SK-N-SH (cell line): ENCODE measurements at regions not wholly inside any gene's neighbourhood (a gene's known extent, or its start where the extent isn't known, plus 50 kb on each side); places are given as distances from the start of the nearest gene placed in this dataset.

ENCODE experiments used
- CTCF ChIA-PET: fragments of 300-600, 350-600 bp; formaldehyde crosslinking; extraction: SDS; loops from one replicate; lab custom pipeline; 2021; lab: Yijun Ruan, JAX
- POLR2A ChIA-PET: fragments of 350-600 bp; sonication (Branson Sonifier 250); formaldehyde crosslinking; extraction: SDS; loops from one replicate; lab custom pipeline; 2020; ENCODE audit warnings: antibody characterized with exemption, inconsistent platforms; lab: Yijun Ruan, JAX
- DNase-seq: peaks from one replicate; pipeline ENCODE4 v3.0.0; 2012
- H2AFZ ChIP-seq: fragments of 200-600 bp; sonication (generic); 2 replicates; pipeline ENCODE4 v1.8.1; 2016; ENCODE audit warnings: antibody characterized with exemption, mild to moderate bottlenecking, low read depth
- H3F3A ChIP-seq: fragments of 200-600 bp; sonication (generic); replicated peaks from 2 replicates; pipeline ENCODE3; 2016; ENCODE audit warnings: antibody characterized with exemption, mild to moderate bottlenecking; ENCODE audit not compliant: insufficient read depth
- H3K27ac ChIP-seq, 2 experiments: fragments of 200-500 bp in 1 of 2; fragments of 200-600 bp in 1 of 2; sonication (Bioruptor generic) in 1 of 2; sonication (generic), shearing (Covaris generic) in 1 of 2; 2 replicates each; pipeline versions ENCODE4 v1.5.1 to v1.6.1; 2014 to 2016; ENCODE audit warnings: low read depth in 2 of 2, inconsistent platforms in 1 of 2, low read length in 1 of 2, mild to moderate bottlenecking in 1 of 2, mixed read lengths in 1 of 2
- H3K27me3 ChIP-seq: fragments of 200-600 bp; sonication (generic), shearing (Covaris generic); 2 replicates; pipeline ENCODE4 v1.6.1; 2016; ENCODE audit warnings: mixed run types; ENCODE audit not compliant: insufficient read depth
- H3K36me3 ChIP-seq, 2 experiments: fragments of 200-500 bp in 1 of 2; fragments of 200-600 bp in 1 of 2; sonication (Bioruptor generic) in 1 of 2; sonication (generic) in 1 of 2; replicated peaks in 1 of 2; 2 replicates each; pipeline versions ENCODE3 to v1.5.1; 2014 to 2016; ENCODE audit warnings: low read length in 1 of 2, mild to moderate bottlenecking in 1 of 2; ENCODE audit not compliant: insufficient read depth in 2 of 2, control insufficient read depth in 1 of 2
- H3K4me1 ChIP-seq, 2 experiments: fragments of 200-500 bp in 1 of 2; fragments of 200-600 bp in 1 of 2; sonication (Bioruptor generic) in 1 of 2; sonication (generic), shearing (Covaris generic) in 1 of 2; 2 replicates each; pipeline versions ENCODE4 v1.5.1 to v1.6.1; 2014 to 2016; ENCODE audit warnings: low read depth in 1 of 2, low read length in 1 of 2, mixed run types in 1 of 2; ENCODE audit not compliant: insufficient read depth in 2 of 2, control insufficient read depth in 1 of 2
- H3K4me2 ChIP-seq: fragments of 200-600 bp; sonication (generic), shearing (Covaris generic); 2 replicates; pipeline ENCODE4 v1.6.1; 2017; ENCODE audit warnings: mixed run types
- H3K4me3 ChIP-seq, 2 experiments: fragments of 200-500 bp in 1 of 2; fragments of 200-600 bp in 1 of 2; sonication (Bioruptor generic) in 1 of 2; sonication (generic), shearing (Covaris generic) in 1 of 2; 2 replicates each; pipeline versions ENCODE4 v1.5.1 to v1.8.1; 2014 to 2016; ENCODE audit warnings: low read depth in 2 of 2, inconsistent platforms in 1 of 2, low read length in 1 of 2, mild to moderate bottlenecking in 1 of 2, mixed read lengths in 1 of 2, moderate library complexity in 1 of 2
- H3K79me2 ChIP-seq: fragments of 200-600 bp; sonication (generic); 2 replicates; pipeline ENCODE4 v1.8.1; 2017; ENCODE audit warnings: mild to moderate bottlenecking; ENCODE audit not compliant: insufficient read depth
- H3K9ac ChIP-seq: fragments of 200-600 bp; sonication (generic); 2 replicates; pipeline ENCODE4 v1.6.1; 2017; ENCODE audit warnings: mixed run types
- H3K9me2 ChIP-seq: fragments of 200-600 bp; sonication (generic); 2 replicates; pipeline ENCODE4 v1.6.1; 2017; ENCODE audit warnings: mixed run types
- H3K9me3 ChIP-seq: fragments of 200-600 bp; sonication (generic); 2 replicates; pipeline ENCODE4 v1.6.1; 2017; ENCODE audit warnings: mixed run types, mild to moderate bottlenecking, moderate library complexity
- H4K20me1 ChIP-seq: fragments of 200-600 bp; sonication (generic); 2 replicates; pipeline ENCODE4 v1.6.1; 2017; ENCODE audit warnings: mild to moderate bottlenecking, mixed run types; ENCODE audit not compliant: insufficient read depth
- CTCF ChIP-seq: fragments of 200-600 bp; sonication (generic); IDR thresholded peaks from 2 replicates; pipeline ENCODE4 v1.6.1; 2017; ENCODE audit warnings: antibody characterized with exemption, mild to moderate bottlenecking, moderate library complexity
- ELF1 ChIP-seq: IDR thresholded peaks from 2 replicates; pipeline ENCODE4 v1.4.0; 2012
- EZH2phosphoT487 ChIP-seq: fragments of 200-600 bp; sonication (generic); IDR thresholded peaks from 2 replicates; pipeline ENCODE4 v1.6.1; 2017; ENCODE audit warnings: low read depth, mixed run types, mild to moderate bottlenecking, antibody characterized with exemption, moderate library complexity, borderline replicate concordance
- FOXJ3 ChIP-seq: sonication (generic); formaldehyde crosslinking; IDR thresholded peaks from 2 replicates; pipeline ENCODE4 v1.5.1; 2020; ENCODE audit warnings: mild to moderate bottlenecking, missing genetic modification reagents
- GABPA ChIP-seq: IDR thresholded peaks from 2 replicates; pipeline ENCODE4 v1.4.0; 2012; ENCODE audit warnings: low read depth, mild to moderate bottlenecking
- IRF3 ChIP-seq: fragments of 150-350 bp; IDR thresholded peaks from 2 replicates; pipeline ENCODE4 v1.6.1; 2016; ENCODE audit warnings: mild to moderate bottlenecking, low read depth, low read length
- JUND ChIP-seq: IDR thresholded peaks from 2 replicates; pipeline ENCODE4 v1.4.0; 2012
- MXI1 ChIP-seq: IDR thresholded peaks from 2 replicates; pipeline ENCODE4 v1.6.1; 2012; ENCODE audit warnings: mild to moderate bottlenecking, low read depth, low read length, improper control_type of control experiment
- NRF1 ChIP-seq: IDR thresholded peaks from 2 replicates; pipeline ENCODE4 v1.6.1; 2012; ENCODE audit warnings: low read depth, mild to moderate bottlenecking, low read length
- PBX3 ChIP-seq: IDR thresholded peaks from 2 replicates; pipeline ENCODE4; 2012
- REST ChIP-seq: IDR thresholded peaks from 2 replicates; pipeline ENCODE4 v1.6.1; 2012; ENCODE audit warnings: mild to moderate bottlenecking, low read depth, low read length, moderate library complexity
- RFX5 ChIP-seq: IDR thresholded peaks from 2 replicates; pipeline ENCODE4 v1.6.1; 2012; ENCODE audit warnings: mild to moderate bottlenecking, improper control_type of control experiment, low read length
- TAF1 ChIP-seq: IDR thresholded peaks from 2 replicates; pipeline ENCODE4 v1.6.1; 2012; ENCODE audit warnings: low read depth, mild to moderate bottlenecking, low read length, moderate library complexity, borderline replicate concordance
- TCF12 ChIP-seq: IDR thresholded peaks from 2 replicates; pipeline ENCODE4 v1.4.0; 2012
- TEAD4 ChIP-seq: IDR thresholded peaks from 2 replicates; pipeline ENCODE4 v1.4.0; 2012; ENCODE audit warnings: mild to moderate bottlenecking, borderline replicate concordance; ENCODE audit not compliant: insufficient read depth
- USF1 ChIP-seq: IDR thresholded peaks from 2 replicates; pipeline ENCODE4 v1.4.0; 2012; ENCODE audit warnings: low read depth, borderline replicate concordance
- YY1 ChIP-seq: IDR thresholded peaks from 2 replicates; pipeline ENCODE4 v1.4.0; 2012; ENCODE audit warnings: low read depth, mild to moderate bottlenecking
- WGBS: methylation state at CpG from one replicate; pipeline ENCODE4 v1.1.6; 2017; ENCODE audit warnings: low lambda C conversion rate; 5-methylcytosine and 5-hydroxymethylcytosine counted together

GRCh38 chr2:8500124-8501054, 181.5 kb upstream of the ID2 start:
- H3K27me3 ChIP-seq: no peaks in the 10 kb centered on the region
- no peak overlapping the region for H3K4me2 ChIP-seq
- H3K36me3 ChIP-seq: no peaks in the 10 kb centered on the region
- CTCF ChIA-PET: interaction anchor here (0.6 kb wide), 1 partner anchor 105 kb away, joined by 3 read pairs; no protein-coding TSS in a partner anchor
- TF ChIP-seq JUND (no peak), TEAD4 (no peak)
- no peak for DNase-seq
- no peaks in the 10 kb centered on the region for H3K9me3 ChIP-seq
- no peaks in the 10 kb centered on the region for H3K79me2 ChIP-seq
- H3K4me3 ChIP-seq: no peak overlapping the region
- H3K4me1 ChIP-seq: peaks cover 0 to 9% of the 10 kb centered on the region in 2 experiments; a peak in 1 of 4 replicates
- POLR2A ChIA-PET: interaction anchor here (0.6 kb wide), 1 partner anchor 220 kb away, joined by 5 read pairs; no protein-coding TSS in a partner anchor
- no peaks in the 10 kb centered on the region for H3F3A ChIP-seq
- WGBS: 67% methylated on average over 13 of the region's 13 CpGs
- no peaks in the 10 kb centered on the region for H4K20me1 ChIP-seq
- no peak overlapping the region for H3K27ac ChIP-seq
- H3K9me2 ChIP-seq: no peaks in the 10 kb centered on the region
- H3K9ac ChIP-seq: no peak overlapping the region
- no peak overlapping the region for H2AFZ ChIP-seq

GRCh38 chr2:8501061-8501720, 180.7 kb upstream of the ID2 start:
- Histone ChIP-seq H3F3A (no peaks in the 10 kb centered on the region), H3K4me3 (no peak overlapping the region), H4K20me1 (no peaks in the 10 kb centered on the region), H3K9me2 (no peaks in the 10 kb centered on the region), H2AFZ (no peak overlapping the region), H3K4me2 (no peak overlapping the region), H3K4me1 (peaks cover 0 to 9% of the 10 kb centered on the region in 2 experiments; a peak in 1 of 4 replicates), H3K27me3 (no peaks in the 10 kb centered on the region), H3K9ac (no peak overlapping the region), H3K9me3 (no peaks in the 10 kb centered on the region), H3K27ac (no peak overlapping the region), H3K79me2 (no peaks in the 10 kb centered on the region), H3K36me3 (no peaks in the 10 kb centered on the region)
- POLR2A ChIA-PET: no interaction called here
- DNase-seq: no peak
- WGBS: 87% methylated on average over 6 of the region's 7 CpGs
- CTCF ChIA-PET: no interaction called here
- TF ChIP-seq NRF1 (no peak), FOXJ3 (no peak), MXI1 (no peak), PBX3 (no peak), TCF12 (no peak), ELF1 (no peak), EZH2phosphoT487 (no peak), TAF1 (no peak), YY1 (no peak), GABPA (no peak), JUND (no peak), USF1 (no peak), RFX5 (no peak), REST (no peak), CTCF (no peak), IRF3 (no peak)
